ENCODE measurements at regions not wholly inside any gene's neighbourhood (a gene's known extent, or its start where the extent isn't known, plus 50 kb on each side); places are given as distances from the start of the nearest gene placed in this dataset.

DNA sequence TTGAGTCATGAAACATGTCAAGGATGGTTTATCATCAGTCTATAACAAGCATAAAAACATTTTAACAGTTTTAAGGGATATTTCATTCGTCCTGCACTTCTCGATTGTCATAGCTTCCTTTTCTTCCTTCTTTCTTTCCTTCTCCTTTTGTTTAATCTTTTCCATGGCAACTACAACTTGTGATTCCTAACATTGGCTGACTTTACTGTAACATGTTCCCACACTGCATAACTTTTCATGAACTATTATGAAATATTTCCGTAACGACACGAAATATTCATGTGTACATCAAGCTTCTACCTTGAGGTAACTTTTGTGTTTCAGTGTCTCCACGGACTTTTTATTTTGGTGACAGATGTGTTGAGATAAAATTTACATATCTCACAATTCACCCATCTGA lies 134.4 kb downstream of the ACTR3 start (continued):
- TF ChIP-seq, protein P1, sequence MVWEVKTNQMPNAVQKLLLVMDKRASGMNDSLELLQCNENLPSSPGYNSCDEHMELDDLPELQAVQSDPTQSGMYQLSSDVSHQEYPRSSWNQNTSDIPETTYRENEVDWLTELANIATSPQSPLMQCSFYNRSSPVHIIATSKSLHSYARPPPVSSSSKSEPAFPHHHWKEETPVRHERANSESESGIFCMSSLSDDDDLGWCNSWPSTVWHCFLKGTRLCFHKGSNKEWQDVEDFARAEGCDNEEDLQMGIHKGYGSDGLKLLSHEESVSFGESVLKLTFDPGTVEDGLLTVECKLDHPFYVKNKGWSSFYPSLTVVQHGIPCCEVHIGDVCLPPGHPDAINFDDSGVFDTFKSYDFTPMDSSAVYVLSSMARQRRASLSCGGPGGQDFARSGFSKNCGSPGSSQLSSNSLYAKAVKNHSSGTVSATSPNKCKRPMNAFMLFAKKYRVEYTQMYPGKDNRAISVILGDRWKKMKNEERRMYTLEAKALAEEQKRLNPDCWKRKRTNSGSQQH (CRISPR knock-in tag; IDR thresholded peaks at IDR 0.05; ENCODE audit: low read depth): no peak
- TF ChIP-seq PHF21A (CRISPR knock-in tag; IDR thresholded peaks at IDR 0.05) (no peak), ZNF124 (CRISPR knock-in tag; IDR thresholded peaks at IDR 0.05) (no peak), MAFG (CRISPR knock-in tag; IDR thresholded peaks at IDR 0.05) (no peak)

GRCh38 chr2:114025030-114025429 lies 135.1 kb downstream of the ACTR3 start:
- in situ Hi-C loops (cut with HindIII; ENCODE audit: extremely low pct_ligation_motif_present, low pct_unique_long_range_greater_than_20kb) (no loop called here), intact Hi-C loops (cut with micrococcal nuclease; ENCODE audit: unreplicated experiment) (no loop called here)
- Histone ChIP-seq H3K9ac (ENCODE audit: insufficient read depth, low read depth, low read length) (no peak overlapping the region), H3K4me1 (ENCODE audit: insufficient read depth, low read length) (peaks cover 35% of the 10 kb centered on the region), H3K36me3 (replicated peaks in 1 of 2; ENCODE audit: control insufficient read depth in 1 of 2, insufficient read depth in 2 of 2, low read length in 2 of 2) (no peaks in the 10 kb centered on the region), H3K4me2 (ENCODE audit: low read depth, low read length) (no peak overlapping the region), H2AFZ (ENCODE audit: low read length) (no peak overlapping the region), H4K20me1 (ENCODE audit: insufficient read depth, low read length) (no peaks in the 10 kb centered on the region), H3K79me2 (ENCODE audit: insufficient read depth, low read length) (no peaks in the 10 kb centered on the region), H3K4me3 (replicated peaks in 1 of 3; ENCODE audit: insufficient read depth in 1 of 3, low read depth in 2 of 3, low read length in 3 of 3) (no peak overlapping the region), H3K9me3 (ENCODE audit: low read length) (peaks cover 10% of the 10 kb centered on the region), H3K27ac (ENCODE audit: extremely low read length, insufficient read depth, low read length) (no peak overlapping the region), H3K27me3 (ENCODE audit: control insufficient read depth in 1 of 2, insufficient read depth in 2 of 2, low read length in 2 of 2) (peaks cover 0 to 3% of the 10 kb centered on the region in 2 experiments; a peak in 3 of 5 replicates)
- TF ChIP-seq JDP2 (CRISPR knock-in tag; IDR thresholded peaks at IDR 0.05; ENCODE audit: borderline replicate concordance): no peak
- ChIA-PET CTCF (ENCODE audit: low intra/inter-chr PET ratio, low total read pairs) (no interaction called here), POLR2A (no interaction called here)
- BruUV-seq (replicated peaks): no TSS peak
- FAIRE-seq (no peak), DNase-seq (ENCODE audit: low spot score) (no peak), ATAC-seq (no peak)
- WGBS (ENCODE audit: low lambda C conversion rate): 39% methylated on average over 3 of the region's 3 CpGs

- ChIA-PET POLR2A (no interaction called here), CTCF (ENCODE audit: low intra/inter-chr PET ratio, low total read pairs) (no interaction called here)
- FAIRE-seq: no peak
- TF ChIP-seq ARNTL (CRISPR knock-in tag; IDR thresholded peaks at IDR 0.05): no peak
- TF ChIP-seq RARG (CRISPR knock-in tag; IDR thresholded peaks at IDR 0.05; ENCODE audit: low read depth): no peak
- TF ChIP-seq, protein P2, sequence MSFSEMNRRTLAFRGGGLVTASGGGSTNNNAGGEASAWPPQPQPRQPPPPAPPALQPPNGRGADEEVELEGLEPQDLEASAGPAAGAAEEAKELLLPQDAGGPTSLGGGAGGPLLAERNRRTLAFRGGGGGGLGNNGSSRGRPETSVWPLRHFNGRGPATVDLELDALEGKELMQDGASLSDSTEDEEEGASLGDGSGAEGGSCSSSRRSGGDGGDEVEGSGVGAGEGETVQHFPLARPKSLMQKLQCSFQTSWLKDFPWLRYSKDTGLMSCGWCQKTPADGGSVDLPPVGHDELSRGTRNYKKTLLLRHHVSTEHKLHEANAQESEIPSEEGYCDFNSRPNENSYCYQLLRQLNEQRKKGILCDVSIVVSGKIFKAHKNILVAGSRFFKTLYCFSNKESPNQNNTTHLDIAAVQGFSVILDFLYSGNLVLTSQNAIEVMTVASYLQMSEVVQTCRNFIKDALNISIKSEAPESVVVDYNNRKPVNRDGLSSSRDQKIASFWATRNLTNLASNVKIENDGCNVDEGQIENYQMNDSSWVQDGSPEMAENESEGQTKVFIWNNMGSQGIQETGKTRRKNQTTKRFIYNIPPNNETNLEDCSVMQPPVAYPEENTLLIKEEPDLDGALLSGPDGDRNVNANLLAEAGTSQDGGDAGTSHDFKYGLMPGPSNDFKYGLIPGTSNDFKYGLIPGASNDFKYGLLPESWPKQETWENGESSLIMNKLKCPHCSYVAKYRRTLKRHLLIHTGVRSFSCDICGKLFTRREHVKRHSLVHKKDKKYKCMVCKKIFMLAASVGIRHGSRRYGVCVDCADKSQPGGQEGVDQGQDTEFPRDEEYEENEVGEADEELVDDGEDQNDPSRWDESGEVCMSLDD (CRISPR knock-in tag; IDR thresholded peaks at IDR 0.05; ENCODE audit: borderline replicate concordance): no peak
- TF ChIP-seq ZNF550 (CRISPR knock-in tag; IDR thresholded peaks at IDR 0.05; ENCODE audit: borderline replicate concordance): no peak
- no peak for TF ChIP-seq ZNF263 (CRISPR knock-in tag; IDR thresholded peaks at IDR 0.05)
- no peak for TF ChIP-seq ZNF547 (CRISPR knock-in tag; IDR thresholded peaks at IDR 0.05)
- TF ChIP-seq ZNF180 (CRISPR knock-in tag; IDR thresholded peaks at IDR 0.05; ENCODE audit: borderline replicate concordance, low read depth): no peak
- no peak for TF ChIP-seq HNRNPH1 (optimal IDR thresholded peaks at IDR 0.05; ENCODE audit: low read depth, low read length)
- TF ChIP-seq ZNF879 (CRISPR knock-in tag; IDR thresholded peaks at IDR 0.05): no peak
- no peak for TF ChIP-seq ZNF441 (CRISPR knock-in tag; IDR thresholded peaks at IDR 0.05; ENCODE audit: borderline replicate concordance)
- no peak for TF ChIP-seq ATF7-NPFF (CRISPR knock-in tag; IDR thresholded peaks at IDR 0.05; ENCODE audit: low read depth)
Measured at GRCh38 chr2:114027437-114027836, 137.5 kb downstream of the ACTR3 start.

More at GRCh38 chr2:114027437-114027836, 137.5 kb downstream of the ACTR3 start:
- no peak overlapping the region for H3K27ac ChIP-seq (ENCODE audit: extremely low read length, insufficient read depth, low read length)
- no TSS peak for BruUV-seq (replicated peaks)
- H4K20me1 ChIP-seq (ENCODE audit: insufficient read depth, low read length): no peaks in the 10 kb centered on the region
- in situ Hi-C loops (cut with HindIII; ENCODE audit: extremely low pct_ligation_motif_present, low pct_unique_long_range_greater_than_20kb): no loop called here
- peaks cover 24% of the 10 kb centered on the region for H3K4me1 ChIP-seq (ENCODE audit: insufficient read depth, low read length)
- H3K79me2 ChIP-seq (ENCODE audit: insufficient read depth, low read length): no peaks in the 10 kb centered on the region
- DNase-seq (ENCODE audit: low spot score) (no peak), ATAC-seq (peak; percentile 38; the same call in 1 of the 3 replicates)
- H3K36me3 ChIP-seq (replicated peaks in 1 of 2; ENCODE audit: control insufficient read depth in 1 of 2, insufficient read depth in 2 of 2, low read length in 2 of 2): no peaks in the 10 kb centered on the region
- peaks cover 0 to 3% of the 10 kb centered on the region in 2 experiments; a peak in 3 of 5 replicates for H3K27me3 ChIP-seq (ENCODE audit: control insufficient read depth in 1 of 2, insufficient read depth in 2 of 2, low read length in 2 of 2)
- no peak overlapping the region for H2AFZ ChIP-seq (ENCODE audit: low read length)
- H3K4me3 ChIP-seq (replicated peaks in 1 of 3; ENCODE audit: insufficient read depth in 1 of 3, low read depth in 2 of 3, low read length in 3 of 3): no peak overlapping the region
- WGBS (ENCODE audit: low lambda C conversion rate): 17% methylated on average over 1 of the region's 1 CpG
- intact Hi-C loops (cut with micrococcal nuclease; ENCODE audit: unreplicated experiment): no loop called here
- no peak overlapping the region for H3K4me2 ChIP-seq (ENCODE audit: low read depth, low read length)
- H3K9ac ChIP-seq (ENCODE audit: insufficient read depth, low read depth, low read length): no peak overlapping the region
- no peaks in the 10 kb centered on the region for H3K9me3 ChIP-seq (ENCODE audit: low read length)
